ENCODE measurements at regions not wholly inside any gene's neighbourhood (a gene's known extent, or its start where the extent isn't known, plus 50 kb on each side); places are given as distances from the start of the nearest gene placed in this dataset.

GRCh38 chr11:45083544-45084087, 62.8 kb upstream of the PRDM11 start:
- in situ Hi-C loops (cut with HindIII; ENCODE audit: low pct_ligation_motif_present, low pct_unique_long_range_greater_than_20kb, low sequenced_read_pairs) = no loop called here
- DNase-seq = peak; percentile 20

- no peak for DNase-seq
- in situ Hi-C loops (cut with HindIII; ENCODE audit: low pct_ligation_motif_present, low pct_unique_long_range_greater_than_20kb, low sequenced_read_pairs) = no loop called here
Observed at GRCh38 chr11:45085646-45086501, 60.6 kb upstream of the PRDM11 start.

- no peak for DNase-seq
Observed at GRCh38 chr11:45086526-45086925, 59.9 kb upstream of the PRDM11 start.

GRCh38 chr11:45087086-45087899, 59.1 kb upstream of the PRDM11 start:
- in situ Hi-C loops (cut with HindIII; ENCODE audit: low pct_ligation_motif_present, low pct_unique_long_range_greater_than_20kb, low sequenced_read_pairs) = no loop called here
- DNase-seq = no peak

More at GRCh38 chr11:45086526-45086925, 59.9 kb upstream of the PRDM11 start:
- in situ Hi-C loops (cut with HindIII; ENCODE audit: low pct_ligation_motif_present, low pct_unique_long_range_greater_than_20kb, low sequenced_read_pairs) = no loop called here

GRCh38 chr11:45087900-45088160, 58.6 kb upstream of the PRDM11 start:
- in situ Hi-C loops (cut with HindIII; ENCODE audit: low pct_ligation_motif_present, low pct_unique_long_range_greater_than_20kb, low sequenced_read_pairs) = no loop called here
- DNase-seq = no peak

GRCh38 chr11:45089251-45089650, 57.2 kb upstream of the PRDM11 start:
- in situ Hi-C loops (cut with HindIII; ENCODE audit: low pct_ligation_motif_present, low pct_unique_long_range_greater_than_20kb, low sequenced_read_pairs) = no loop called here
- DNase-seq = peak; percentile 44

GRCh38 chr11:45089676-45090499, 56.6 kb upstream of the PRDM11 start:
- peak; percentile 18 for DNase-seq
- in situ Hi-C loops (cut with HindIII; ENCODE audit: low pct_ligation_motif_present, low pct_unique_long_range_greater_than_20kb, low sequenced_read_pairs) = no loop called here

GRCh38 chr11:45090607-45091006, 55.8 kb upstream of the PRDM11 start:
- DNase-seq = no peak
- in situ Hi-C loops (cut with HindIII; ENCODE audit: low pct_ligation_motif_present, low pct_unique_long_range_greater_than_20kb, low sequenced_read_pairs) = no loop called here

GRCh38 chr11:45091563-45092403, 54.7 kb upstream of the PRDM11 start:
- DNase-seq = no peak
- in situ Hi-C loops (cut with HindIII; ENCODE audit: low pct_ligation_motif_present, low pct_unique_long_range_greater_than_20kb, low sequenced_read_pairs) = no loop called here

GRCh38 chr11:45092404-45092785, 54.0 kb upstream of the PRDM11 start:
- in situ Hi-C loops (cut with HindIII; ENCODE audit: low pct_ligation_motif_present, low pct_unique_long_range_greater_than_20kb, low sequenced_read_pairs) = no loop called here
- no peak for DNase-seq

- in situ Hi-C loops (cut with HindIII; ENCODE audit: low pct_ligation_motif_present, low pct_unique_long_range_greater_than_20kb, low sequenced_read_pairs) = no loop called here
- DNase-seq = peak; percentile 25
Observed at GRCh38 chr11:45092901-45093760, 53.3 kb upstream of the PRDM11 start.

- in situ Hi-C loops (cut with HindIII; ENCODE audit: low pct_ligation_motif_present, low pct_unique_long_range_greater_than_20kb, low sequenced_read_pairs) = no loop called here
- no peak for DNase-seq
Observed at GRCh38 chr11:45093761-45094455, 52.5 kb upstream of the PRDM11 start.

- in situ Hi-C loops (cut with HindIII; ENCODE audit: low pct_ligation_motif_present, low pct_unique_long_range_greater_than_20kb, low sequenced_read_pairs) = no loop called here
- no peak for DNase-seq
Observed at GRCh38 chr11:45094958-45095690, 51.3 kb upstream of the PRDM11 start.

- DNase-seq = no peak
- in situ Hi-C loops (cut with HindIII; ENCODE audit: low pct_ligation_motif_present, low pct_unique_long_range_greater_than_20kb, low sequenced_read_pairs) = no loop called here
Observed at GRCh38 chr11:45095691-45096010, 50.8 kb upstream of the PRDM11 start.

- no peak for DNase-seq
- in situ Hi-C loops (cut with HindIII; ENCODE audit: low pct_ligation_motif_present, low pct_unique_long_range_greater_than_20kb, low sequenced_read_pairs) = no loop called here
Observed at GRCh38 chr11:45096636-45097035, 49.8 kb upstream of the PRDM11 start.
